ENCODE measurements at regions not wholly inside any gene's neighbourhood (a gene's known extent, or its start where the extent isn't known, plus 50 kb on each side); places are given as distances from the start of the nearest gene placed in this dataset.
"Not testable (repeated sequence)": the region's sequence is repeated elsewhere in the genome, so short reads cannot be mapped to it uniquely, and the experiment has no call there.

DNA sequence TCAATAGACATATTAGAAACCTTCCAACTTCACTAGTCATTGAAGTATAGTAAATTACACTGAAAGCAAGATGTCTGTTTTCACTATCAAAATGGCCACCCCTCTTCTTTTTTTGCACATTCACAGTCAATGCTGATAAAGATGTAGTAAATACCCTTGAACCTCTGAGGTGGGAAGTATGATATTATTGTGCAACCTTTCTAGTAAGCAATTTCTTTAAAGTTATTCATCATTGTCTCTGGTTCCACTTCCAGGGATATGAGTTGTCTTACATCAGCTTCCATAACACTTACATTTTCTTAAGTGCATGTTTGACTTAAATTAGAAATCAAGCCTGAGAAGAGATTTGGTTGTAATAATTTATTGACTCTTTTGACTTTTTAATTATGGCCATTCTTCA, 453.9 kb upstream of the MGAT4C start:
- no peaks in the 10 kb centered on the region for H3K9me3 ChIP-seq (ENCODE audit: low read depth)
- no peak for TF ChIP-seq CTCF (IDR thresholded peaks at IDR 0.05; ENCODE audit: low read depth, low read length)
- no peaks in the 10 kb centered on the region for H3K27me3 ChIP-seq
- no peak overlapping the region for H3K27ac ChIP-seq
- H3K4me1 ChIP-seq (ENCODE audit: low read depth): no peaks in the 10 kb centered on the region
- peak in 1 of 2 donors; percentile 18 for DNase-seq (ENCODE audit: low read depth in 1 of 2, low spot score in 1 of 2)
- H3K4me3 ChIP-seq: no peak overlapping the region
- no peaks in the 10 kb centered on the region for H3K36me3 ChIP-seq

- H3K27ac ChIP-seq; H3K9me3 ChIP-seq (ENCODE audit: low read depth); H3K36me3 ChIP-seq; H3K4me1 ChIP-seq (ENCODE audit: low read depth); H3K4me3 ChIP-seq; H3K27me3 ChIP-seq; DNase-seq (ENCODE audit: low read depth in 1 of 2, low spot score in 1 of 2): not testable (repeated sequence)
Observed at GRCh38 chr12:86709017-86709416, 452.8 kb upstream of the MGAT4C start.

DNA sequence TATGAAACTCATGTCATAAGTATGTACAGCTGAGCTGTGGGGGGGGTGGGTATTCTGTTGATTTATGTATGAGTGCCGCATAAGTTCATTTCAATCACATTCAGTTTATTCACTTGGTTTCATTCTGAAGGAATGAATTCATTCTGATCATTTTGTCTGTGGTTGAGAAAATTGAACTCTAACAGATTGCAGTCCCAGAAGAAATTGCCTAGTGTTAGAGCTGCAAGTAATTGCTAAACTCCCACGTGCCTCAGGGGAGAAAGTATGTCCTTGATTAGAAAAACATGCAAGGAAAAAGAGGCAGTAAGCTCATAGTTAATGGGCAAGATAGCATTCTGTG, 442.4 kb upstream of the MGAT4C start:
- TF ChIP-seq CTCF (IDR thresholded peaks at IDR 0.05; ENCODE audit: low read depth, low read length): no peak
- H3K27ac ChIP-seq: no peak overlapping the region
- H3K36me3 ChIP-seq: no peaks in the 10 kb centered on the region
- peak in 1 of 2 donors; percentile 75 for DNase-seq (ENCODE audit: low read depth in 1 of 2, low spot score in 1 of 2)
- H3K4me3 ChIP-seq: no peak overlapping the region
- no peaks in the 10 kb centered on the region for H3K9me3 ChIP-seq (ENCODE audit: low read depth)
- no peaks in the 10 kb centered on the region for H3K4me1 ChIP-seq (ENCODE audit: low read depth)
- no peaks in the 10 kb centered on the region for H3K27me3 ChIP-seq

GRCh38 chr12:86697916-86698640, 441.9 kb upstream of the MGAT4C start:
- peak in 1 of 2 donors; percentile 40 for DNase-seq (ENCODE audit: low read depth in 1 of 2, low spot score in 1 of 2)
- H3K4me1 ChIP-seq (ENCODE audit: low read depth): no peaks in the 10 kb centered on the region
- no peak for TF ChIP-seq CTCF (IDR thresholded peaks at IDR 0.05; ENCODE audit: low read depth, low read length)
- H3K36me3 ChIP-seq: no peaks in the 10 kb centered on the region
- H3K9me3 ChIP-seq (ENCODE audit: low read depth): no peaks in the 10 kb centered on the region
- H3K27me3 ChIP-seq: no peaks in the 10 kb centered on the region
- H3K4me3 ChIP-seq: no peak overlapping the region
- no peak overlapping the region for H3K27ac ChIP-seq

DNA sequence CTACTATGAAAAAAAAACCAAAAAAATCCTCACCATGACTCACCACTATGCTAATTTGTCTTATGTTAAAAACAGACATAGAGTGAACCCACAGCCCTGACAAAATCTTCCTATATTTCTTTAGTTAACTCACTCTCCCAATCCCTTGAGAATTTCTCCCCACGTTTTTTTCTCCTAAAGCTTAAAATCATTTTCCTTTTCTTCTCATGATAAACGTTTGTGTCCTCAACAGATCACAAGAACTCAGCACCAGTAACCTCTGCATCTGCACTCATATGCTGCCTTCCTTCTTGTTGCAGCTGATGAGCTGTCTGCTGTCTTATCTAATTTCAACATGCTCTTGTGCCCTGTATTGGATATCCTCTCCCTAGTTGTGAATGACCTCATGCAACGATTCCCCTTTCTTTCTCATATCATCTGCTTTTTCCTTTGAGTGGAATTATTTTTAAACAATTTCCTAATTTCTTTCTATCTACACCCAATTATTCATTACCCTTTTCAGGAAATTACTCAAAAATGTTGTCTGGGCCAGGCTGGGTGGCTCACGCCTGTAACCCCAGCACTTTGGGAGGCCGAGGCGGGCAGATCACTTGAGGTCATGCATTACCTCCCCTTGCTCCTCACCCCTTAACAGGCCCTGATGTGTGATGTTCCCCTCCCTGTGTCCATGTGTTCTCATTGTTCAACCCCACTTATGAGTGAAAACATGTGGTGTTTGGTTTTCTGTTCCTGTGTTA, 427.5 kb upstream of the MGAT4C start:
- H3K27ac ChIP-seq: no peak overlapping the region
- no peaks in the 10 kb centered on the region for H3K27me3 ChIP-seq
- no peaks in the 10 kb centered on the region for H3K36me3 ChIP-seq
- no peaks in the 10 kb centered on the region for H3K9me3 ChIP-seq (ENCODE audit: low read depth)
- DNase-seq (ENCODE audit: low read depth in 1 of 2, low spot score in 1 of 2): peak in 1 of 2 donors; percentile 60
- TF ChIP-seq CTCF (IDR thresholded peaks at IDR 0.05; ENCODE audit: low read depth, low read length): no peak
- no peak overlapping the region for H3K4me3 ChIP-seq
- no peaks in the 10 kb centered on the region for H3K4me1 ChIP-seq (ENCODE audit: low read depth)

GRCh38 chr12:86681060-86681459, 424.9 kb upstream of the MGAT4C start:
- H3K4me3 ChIP-seq: no peak overlapping the region
- DNase-seq (ENCODE audit: low read depth in 1 of 2, low spot score in 1 of 2): no peak
- H3K27ac ChIP-seq: no peak overlapping the region
- no peaks in the 10 kb centered on the region for H3K9me3 ChIP-seq (ENCODE audit: low read depth)
- no peaks in the 10 kb centered on the region for H3K4me1 ChIP-seq (ENCODE audit: low read depth)
- H3K27me3 ChIP-seq: no peaks in the 10 kb centered on the region
- no peaks in the 10 kb centered on the region for H3K36me3 ChIP-seq
- TF ChIP-seq CTCF (IDR thresholded peaks at IDR 0.05; ENCODE audit: low read depth, low read length): no peak
